HT-29 (cell line): ENCODE measurements at regions not wholly inside any gene's neighbourhood (a gene's known extent, or its start where the extent isn't known, plus 50 kb on each side); places are given as distances from the start of the nearest gene placed in this dataset.

Experiments
- DNase-seq: peaks from one replicate; pipeline ENCODE4 v3.0.0-alpha.2; 2015; ENCODE audit warnings: low spot score

GRCh38 chr2:18151237-18151636, 272.8 kb downstream of the KCNS3 start:
- DNase-seq, result no peak

GRCh38 chr2:18149660-18150246, 271.3 kb downstream of the KCNS3 start:
- DNase-seq, result peak; percentile 49

GRCh38 chr2:18136881-18137475, 258.5 kb downstream of the KCNS3 start:
- no peak for DNase-seq

GRCh38 chr2:18133310-18133709, 254.8 kb downstream of the KCNS3 start:
- no peak for DNase-seq

- DNase-seq, result no peak
Observed at GRCh38 chr2:18132697-18133096, 254.2 kb downstream of the KCNS3 start.

GRCh38 chr2:18131761-18132160, 253.3 kb downstream of the KCNS3 start:
- DNase-seq, result no peak

GRCh38 chr2:18129348-18129747, 250.9 kb downstream of the KCNS3 start:
- no peak for DNase-seq

- DNase-seq, result no peak
Observed at GRCh38 chr2:18125303-18125702, 246.8 kb downstream of the KCNS3 start.

- no peak for DNase-seq
Observed at GRCh38 chr2:18124116-18124835, 245.8 kb downstream of the KCNS3 start.

GRCh38 chr2:18123577-18123976, 245.1 kb downstream of the KCNS3 start:
- no peak for DNase-seq

- no peak for DNase-seq
Observed at GRCh38 chr2:18123211-18123570, 244.7 kb downstream of the KCNS3 start.

GRCh38 chr2:18122544-18123210, 244.2 kb downstream of the KCNS3 start:
- DNase-seq, result no peak

GRCh38 chr2:18119883-18120282, 241.4 kb downstream of the KCNS3 start:
- DNase-seq, result no peak

GRCh38 chr2:18118703-18119102, 240.2 kb downstream of the KCNS3 start:
- no peak for DNase-seq

- DNase-seq, result peak; percentile 57
Observed at GRCh38 chr2:18117592-18117991, 239.1 kb downstream of the KCNS3 start.

- no peak for DNase-seq
Observed at GRCh38 chr2:18110222-18110621, 231.8 kb downstream of the KCNS3 start.

GRCh38 chr2:18106841-18107240, 228.4 kb downstream of the KCNS3 start:
- no peak for DNase-seq

- no peak for DNase-seq
Observed at GRCh38 chr2:18105929-18106328, 227.5 kb downstream of the KCNS3 start.

- DNase-seq, result no peak
Observed at GRCh38 chr2:18104595-18105224, 226.2 kb downstream of the KCNS3 start.

GRCh38 chr2:18096836-18097405, 218.5 kb downstream of the KCNS3 start:
- DNase-seq, result no peak

- DNase-seq, result no peak
Observed at GRCh38 chr2:18094277-18094676, 215.8 kb downstream of the KCNS3 start.

GRCh38 chr2:18093196-18093595, 214.7 kb downstream of the KCNS3 start:
- DNase-seq, result no peak
